Activated naive CD4-positive, alpha-beta T cell treated with anti-CD3 and anti-CD28 coated beads, Interleukin-2, amount 50 U/mL, for 72 hours (primary cell): ENCODE measurements at regions not wholly inside any gene's neighbourhood (a gene's known extent, or its start where the extent isn't known, plus 50 kb on each side); places are given as distances from the start of the nearest gene placed in this dataset.
A peak's percentile ranks its signal among the peaks of the same experiment; 100 is the strongest.

Source experiments
- ATAC-seq, 2 donors: fragments of 150-1000 bp; cut with Tn5 transposase; 2 replicates each; pipeline ENCODE4 v1.10.0; 2021; ENCODE audit warnings: mild to moderate bottlenecking in 2 of 2, moderate library complexity in 2 of 2
- DNase-seq, 2 donors: peaks; one replicate each; pipeline ENCODE4 v3.0.0; 2021 to 2022; ENCODE audit warnings: low spot score in 2 of 2
- H3K27ac Mint-ChIP-seq, 2 donors: one replicate each; pipeline ENCODE4 v1.8.0; 2022; ENCODE audit warnings: mild to moderate bottlenecking in 2 of 2, mixed read lengths in 2 of 2
- H3K36me3 Mint-ChIP-seq, 2 donors: one replicate each; pipeline ENCODE4 v1.8.0; 2022; ENCODE audit warnings: mixed read lengths in 2 of 2
- H3K9me3 Mint-ChIP-seq, 2 donors: one replicate each; pipeline ENCODE4 v1.8.0; 2022; ENCODE audit warnings: mixed read lengths in 2 of 2

- H3K27ac Mint-ChIP-seq = no peak overlapping the region
- no peak for DNase-seq
Observed at GRCh38 chr21:38605236-38605635, 107.0 kb upstream of the ERG start.

DNA sequence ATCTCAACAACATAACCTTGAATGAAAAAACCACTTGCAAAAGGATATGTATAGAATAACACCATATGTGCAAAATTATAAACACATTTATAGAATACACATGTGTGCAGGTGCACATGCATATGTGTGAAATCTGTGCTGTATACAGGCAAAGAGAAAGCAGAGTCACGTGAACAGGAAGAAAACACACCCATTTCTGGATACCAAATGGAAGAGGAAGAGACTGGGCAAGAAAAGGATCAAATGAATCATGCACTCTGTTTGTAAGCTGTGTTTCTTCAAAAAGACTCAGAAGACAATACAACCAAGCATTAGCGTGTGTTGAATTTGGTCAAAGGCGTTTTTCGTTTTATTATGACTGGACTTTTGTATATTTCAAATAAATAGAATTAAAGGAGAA is 111.3 kb upstream of the ERG start:
- ATAC-seq (no peak), DNase-seq (no peak)
- Mint-ChIP-seq H3K36me3 (no peaks in the 10 kb centered on the region), H3K9me3 (no peaks in the 10 kb centered on the region), H3K27ac (no peak overlapping the region)

More at GRCh38 chr21:38605236-38605635, 107.0 kb upstream of the ERG start:
- H3K9me3 Mint-ChIP-seq = no peaks in the 10 kb centered on the region
- ATAC-seq = no peak
- H3K36me3 Mint-ChIP-seq = no peaks in the 10 kb centered on the region

DNA sequence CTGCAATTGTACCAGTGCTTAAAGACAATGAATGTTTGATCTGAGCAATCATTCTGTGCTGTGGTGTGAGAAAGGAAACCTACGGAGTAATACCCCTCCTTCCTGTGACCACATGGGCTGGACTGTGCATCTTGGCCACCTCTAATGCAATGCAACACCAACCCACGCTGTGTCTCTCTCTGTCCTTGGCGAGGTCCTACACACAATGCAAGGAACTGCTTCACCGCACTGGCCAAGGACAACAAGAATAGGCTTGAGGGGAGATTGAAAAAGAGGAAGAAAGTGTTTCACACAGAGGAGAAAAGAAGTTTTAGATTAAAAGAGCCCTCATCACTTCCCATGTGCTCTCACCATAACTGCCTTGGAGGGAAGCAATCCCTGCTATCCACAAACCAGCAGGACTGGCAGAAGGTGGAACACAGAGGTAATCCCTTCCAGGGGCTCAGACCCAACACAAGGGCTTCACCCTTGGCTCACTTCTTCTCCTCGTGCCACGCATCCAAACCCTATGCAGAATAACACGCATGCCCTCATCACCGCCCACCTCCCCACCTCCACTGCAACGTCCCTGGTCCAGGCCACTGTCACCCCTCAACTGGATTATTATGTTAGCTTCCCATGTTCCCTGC is 112.5 kb upstream of the ERG start:
- no peak for ATAC-seq
- Mint-ChIP-seq H3K36me3 (no peaks in the 10 kb centered on the region), H3K9me3 (no peaks in the 10 kb centered on the region), H3K27ac (peak overlapping the region in 1 of 2 donors; percentile 7)
- DNase-seq = no peak

GRCh38 chr21:38611277-38611676 is 113.0 kb upstream of the ERG start:
- H3K36me3 Mint-ChIP-seq = no peaks in the 10 kb centered on the region
- peaks cover 0 to 5% of the 10 kb centered on the region in 2 donors for H3K9me3 Mint-ChIP-seq
- DNase-seq (no peak), ATAC-seq (no peak)
- H3K27ac Mint-ChIP-seq = peak overlapping the region in 1 of 2 donors; percentile 7

- H3K36me3 Mint-ChIP-seq = no peaks in the 10 kb centered on the region
- peaks cover 0 to 5% of the 10 kb centered on the region in 2 donors for H3K9me3 Mint-ChIP-seq
Observed at GRCh38 chr21:38613686-38614085, 115.4 kb upstream of the ERG start.

DNA sequence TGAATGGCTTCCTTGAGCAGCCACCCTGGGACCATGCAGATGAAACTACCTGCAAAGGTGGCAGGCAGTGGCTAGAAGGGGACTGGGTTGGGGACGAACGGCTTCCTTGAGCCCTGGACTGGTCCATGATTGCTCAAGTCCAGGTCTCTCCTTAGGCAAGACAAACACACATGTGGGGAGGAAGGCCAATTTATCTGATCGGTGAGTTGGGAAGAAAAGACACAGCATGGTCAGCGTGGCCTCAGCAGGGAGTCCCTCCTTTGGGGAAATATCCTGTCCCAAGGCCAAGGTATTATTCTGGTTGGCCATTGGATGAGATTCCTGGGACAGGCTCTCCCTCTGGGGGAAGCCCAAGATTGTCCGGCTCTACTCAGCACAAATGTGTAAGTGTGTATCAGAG is 116.3 kb upstream of the ERG start:
- ATAC-seq (no peak), DNase-seq (no peak)
- no peaks in the 10 kb centered on the region for H3K36me3 Mint-ChIP-seq
- peaks cover 0 to 5% of the 10 kb centered on the region in 2 donors for H3K9me3 Mint-ChIP-seq
- H3K27ac Mint-ChIP-seq = no peak overlapping the region

More at GRCh38 chr21:38613686-38614085, 115.4 kb upstream of the ERG start:
- H3K27ac Mint-ChIP-seq = no peak overlapping the region
- DNase-seq = no peak
- no peak for ATAC-seq

DNA sequence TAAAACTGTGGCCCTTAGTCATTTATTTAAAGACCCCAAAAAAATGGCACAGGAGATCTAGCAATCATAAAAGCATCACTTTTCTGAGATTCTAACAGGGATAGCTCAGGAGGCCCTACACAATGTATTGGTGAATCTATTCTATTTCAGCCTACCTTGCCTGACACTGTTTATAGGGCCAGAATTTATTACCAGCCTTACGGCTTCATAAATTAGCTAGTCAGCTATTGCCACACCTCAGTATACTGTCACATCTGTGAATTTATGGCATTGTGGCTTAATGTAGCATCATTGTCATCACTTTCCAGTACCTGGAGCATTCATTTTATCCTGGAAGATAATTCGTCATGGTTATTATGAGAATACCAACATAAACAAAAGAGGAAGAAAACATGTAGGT is 121.2 kb upstream of the ERG start:
- no peak overlapping the region for H3K27ac Mint-ChIP-seq
- H3K36me3 Mint-ChIP-seq = no peaks in the 10 kb centered on the region
- no peak for ATAC-seq
- DNase-seq = no peak
- peaks cover 0 to 5% of the 10 kb centered on the region in 2 donors for H3K9me3 Mint-ChIP-seq

- peaks cover 0 to 5% of the 10 kb centered on the region in 2 donors for H3K9me3 Mint-ChIP-seq
- H3K36me3 Mint-ChIP-seq = no peaks in the 10 kb centered on the region
Observed at GRCh38 chr21:38619992-38620479, 121.8 kb upstream of the ERG start.

DNA sequence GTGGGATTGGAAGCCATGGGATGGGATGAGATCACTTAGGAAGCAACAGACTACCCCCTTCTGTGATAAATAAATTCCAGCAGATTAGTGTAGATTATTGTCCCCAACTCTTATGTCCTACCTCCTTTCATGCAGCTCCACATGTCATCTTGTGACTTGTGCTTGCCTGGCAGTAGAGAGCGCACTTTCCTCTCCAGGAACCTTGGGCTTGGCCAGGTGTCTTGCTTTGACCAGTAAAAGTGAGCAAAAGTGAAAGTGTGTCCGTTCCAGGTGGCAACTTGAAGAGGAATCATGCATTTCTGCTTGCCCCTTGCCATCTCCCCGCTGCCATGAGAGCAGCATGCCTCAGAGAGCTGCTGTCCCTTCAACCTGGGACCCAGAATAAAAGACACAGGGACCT is 122.9 kb upstream of the ERG start:
- no peak overlapping the region for H3K27ac Mint-ChIP-seq
- H3K36me3 Mint-ChIP-seq = no peaks in the 10 kb centered on the region
- peaks cover 0 to under 1% of the 10 kb centered on the region in 2 donors for H3K9me3 Mint-ChIP-seq
- DNase-seq (no peak), ATAC-seq (no peak)

More at GRCh38 chr21:38619992-38620479, 121.8 kb upstream of the ERG start:
- DNase-seq (no peak), ATAC-seq (no peak)
- H3K27ac Mint-ChIP-seq = no peak overlapping the region

GRCh38 chr21:38622081-38622826 is 124.0 kb upstream of the ERG start:
- ATAC-seq (no peak), DNase-seq (no peak)
- Mint-ChIP-seq H3K36me3 (no peaks in the 10 kb centered on the region), H3K9me3 (no peaks in the 10 kb centered on the region), H3K27ac (no peak overlapping the region)

DNA sequence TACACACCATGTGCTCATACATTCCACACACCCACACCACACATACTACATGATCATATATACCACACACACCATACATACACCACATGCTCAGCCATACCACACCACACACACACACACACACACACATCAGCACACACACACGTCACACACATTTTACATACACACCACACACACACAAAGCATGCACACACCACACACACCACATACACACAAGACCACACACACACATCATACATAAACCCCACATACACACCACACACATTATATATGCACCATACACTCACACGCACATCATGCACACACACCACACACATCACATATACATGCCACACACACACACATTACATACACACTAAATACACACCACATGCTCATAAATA is 124.5 kb upstream of the ERG start:
- no peak for ATAC-seq
- no peak for DNase-seq
- Mint-ChIP-seq H3K36me3 (no peaks in the 10 kb centered on the region), H3K27ac (no peak overlapping the region), H3K9me3 (no peaks in the 10 kb centered on the region)

DNA sequence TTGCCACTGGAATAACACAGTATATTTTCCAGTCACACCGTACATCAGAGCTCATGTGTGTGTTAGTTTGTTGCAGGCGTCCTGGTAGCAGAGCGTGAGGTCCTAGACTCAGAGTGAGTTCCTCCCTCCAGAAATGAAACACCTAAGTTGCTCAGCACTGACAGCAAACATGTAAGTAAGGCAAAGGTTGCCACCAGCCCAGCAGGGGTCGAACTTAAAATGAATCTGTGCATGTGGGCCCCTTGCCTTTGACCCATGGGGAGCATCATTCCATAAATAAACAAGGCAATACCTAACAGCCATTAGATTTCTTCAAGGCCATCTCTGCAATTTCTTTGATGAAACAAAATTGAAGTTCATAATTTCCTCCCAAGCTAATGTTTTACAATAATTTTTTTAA is 125.3 kb upstream of the ERG start:
- ATAC-seq = no peak
- H3K9me3 Mint-ChIP-seq = no peaks in the 10 kb centered on the region
- no peak overlapping the region for H3K27ac Mint-ChIP-seq
- no peak for DNase-seq
- no peaks in the 10 kb centered on the region for H3K36me3 Mint-ChIP-seq

DNA sequence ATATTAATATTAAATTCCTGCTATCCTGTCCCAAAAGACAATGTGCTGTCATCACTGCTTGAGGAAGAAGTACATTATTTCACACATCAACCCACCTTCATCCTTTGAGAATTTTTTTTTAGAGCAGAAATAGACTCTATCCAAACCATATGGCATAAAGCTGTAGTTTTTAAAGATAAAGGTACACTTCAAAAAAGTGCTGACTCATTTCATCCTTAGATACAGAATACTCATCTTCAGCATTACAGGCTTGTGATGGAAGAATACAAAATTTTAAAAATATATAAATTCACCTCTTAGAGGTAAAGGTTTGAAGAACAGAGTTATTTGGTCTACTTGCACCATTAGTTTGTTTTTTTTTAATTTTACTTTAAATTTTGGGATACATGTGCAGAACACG is 126.7 kb upstream of the ERG start:
- DNase-seq = no peak
- Mint-ChIP-seq H3K27ac (no peak overlapping the region), H3K36me3 (no peaks in the 10 kb centered on the region), H3K9me3 (peaks cover 3 to 4% of the 10 kb centered on the region in 2 donors)
- ATAC-seq = no peak

GRCh38 chr21:38626306-38626705 is 128.0 kb upstream of the ERG start:
- no peaks in the 10 kb centered on the region for H3K36me3 Mint-ChIP-seq
- peaks cover 5 to 11% of the 10 kb centered on the region in 2 donors for H3K9me3 Mint-ChIP-seq
- no peak for ATAC-seq

GRCh38 chr21:38628349-38628748 is 130.1 kb upstream of the ERG start:
- no peak overlapping the region for H3K27ac Mint-ChIP-seq
- ATAC-seq (no peak), DNase-seq (no peak)
- H3K9me3 Mint-ChIP-seq = peaks cover 11 to 16% of the 10 kb centered on the region in 2 donors
- H3K36me3 Mint-ChIP-seq = peaks cover 5 to 6% of the 10 kb centered on the region in 2 donors

More at GRCh38 chr21:38626306-38626705, 128.0 kb upstream of the ERG start:
- H3K27ac Mint-ChIP-seq = no peak overlapping the region
- DNase-seq = no peak

GRCh38 chr21:38631206-38631605 is 132.9 kb upstream of the ERG start:
- no peak for DNase-seq
- Mint-ChIP-seq H3K36me3 (peaks cover 5 to 6% of the 10 kb centered on the region in 2 donors), H3K27ac (no peak overlapping the region), H3K9me3 (peaks cover 15 to 23% of the 10 kb centered on the region in 2 donors)
- no peak for ATAC-seq

GRCh38 chr21:38631676-38632075 is 133.4 kb upstream of the ERG start:
- Mint-ChIP-seq H3K27ac (no peak overlapping the region), H3K9me3 (peaks cover 15 to 23% of the 10 kb centered on the region in 2 donors), H3K36me3 (peaks cover 5 to 6% of the 10 kb centered on the region in 2 donors)
- ATAC-seq (no peak), DNase-seq (no peak)

DNA sequence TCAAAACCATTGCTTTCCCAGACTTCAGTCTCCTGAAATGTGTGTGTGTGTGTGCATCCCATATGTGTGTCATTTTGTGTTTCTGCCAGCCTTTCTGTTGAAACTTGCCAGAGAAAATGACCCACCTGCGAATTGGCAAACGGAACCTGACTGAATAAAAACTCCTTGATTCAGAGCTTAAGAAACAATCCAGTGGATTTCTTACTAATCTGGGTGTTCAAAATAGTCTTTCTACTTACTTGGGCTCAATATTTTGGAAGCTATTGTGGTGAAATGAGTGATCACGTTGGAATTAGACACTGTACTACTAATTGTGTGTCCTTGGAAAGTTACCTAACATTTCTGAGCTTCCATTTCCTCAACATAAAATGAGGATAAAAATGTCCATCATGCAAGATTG is 138.9 kb upstream of the ERG start:
- no peak for DNase-seq
- H3K27ac Mint-ChIP-seq = no peak overlapping the region
- no peak for ATAC-seq
- H3K36me3 Mint-ChIP-seq = peaks cover 11 to 17% of the 10 kb centered on the region in 2 donors
- H3K9me3 Mint-ChIP-seq = peaks cover 21 to 32% of the 10 kb centered on the region in 2 donors
